ENCODE measurements at regions not wholly inside any gene's neighbourhood (a gene's known extent, or its start where the extent isn't known, plus 50 kb on each side); places are given as distances from the start of the nearest gene placed in this dataset.

DNA sequence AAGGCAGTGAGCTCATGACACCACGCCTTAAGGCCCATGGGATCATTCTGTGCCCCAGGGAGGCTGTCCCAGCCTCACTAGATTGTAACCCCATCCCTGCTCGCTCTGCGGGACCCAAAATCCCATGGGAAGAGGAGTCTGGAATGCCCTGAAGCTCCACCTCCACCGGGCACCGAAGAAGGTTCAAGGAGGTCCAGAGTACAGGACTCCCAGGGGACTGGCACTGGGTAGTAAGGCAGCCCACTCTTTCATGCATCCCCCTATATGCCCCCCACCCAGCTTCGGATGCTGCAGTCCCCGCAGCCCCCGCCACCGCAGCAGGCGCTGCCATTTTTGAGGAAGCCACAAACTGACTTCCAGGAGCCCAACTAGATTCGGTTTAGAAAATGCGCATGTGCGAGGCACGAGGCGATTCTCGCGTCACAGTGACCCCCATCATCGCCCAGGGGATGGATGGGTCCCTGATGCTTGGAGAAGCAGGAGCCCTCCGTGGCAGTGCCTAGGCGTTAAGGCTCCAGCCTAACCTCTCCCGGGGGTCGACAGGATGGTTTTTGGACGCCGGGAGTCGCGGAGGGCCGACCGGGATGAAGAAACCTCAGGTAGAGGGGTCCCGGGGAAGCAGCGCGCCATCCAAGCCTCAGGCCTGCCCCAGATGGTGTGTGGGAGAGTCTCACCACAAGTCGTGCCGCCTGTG, 1681.0 kb downstream of the TP53TG3F start:
- no peak for TF ChIP-seq ZNF274 (IDR thresholded peaks at IDR 0.05; ENCODE audit: low read depth, low read length)
- no peak for TF ChIP-seq YY1 (IDR thresholded peaks at IDR 0.05; ENCODE audit: insufficient read depth, insufficient read length)
- TF ChIP-seq SUZ12 (IDR thresholded peaks at IDR 0.05; ENCODE audit: extremely low read depth, insufficient read depth, insufficient read length): no peak

Measured in NT2/D1 (cell line).